Activated T-cell treated with anti-CD3 and anti-CD28 coated beads, Interleukin-2, amount 50 U/mL, for 72 hours (primary cell): ENCODE measurements at regions not wholly inside any gene's neighbourhood (a gene's known extent, or its start where the extent isn't known, plus 50 kb on each side); places are given as distances from the start of the nearest gene placed in this dataset.
"Not testable (repeated sequence)": the region's sequence is repeated elsewhere in the genome, so short reads cannot be mapped to it uniquely, and the experiment has no call there.

Source experiments
- ATAC-seq, 2 donors: fragments of 150-1000 bp; cut with Tn5 transposase; replicated peaks in 1 of 2; 2 replicates each; pipeline ENCODE4 v1.10.0; 2021; ENCODE audit warnings: moderate library complexity in 2 of 2, mild to moderate bottlenecking in 1 of 2
- DNase-seq, 2 donors: peaks; one replicate each; pipeline ENCODE4 v3.0.0; 2021 to 2022; ENCODE audit warnings: mixed read lengths in 1 of 2
- H3K27ac Mint-ChIP-seq: one replicate; pipeline ENCODE4 v1.8.0; 2022; ENCODE audit warnings: mild to moderate bottlenecking, moderate library complexity, mixed read lengths
- H3K27me3 Mint-ChIP-seq: one replicate; pipeline ENCODE4 v1.8.0; 2022; ENCODE audit warnings: low read depth, mixed read lengths
- H3K36me3 Mint-ChIP-seq, 2 donors: one replicate each; pipeline ENCODE4 v1.8.0; 2022; ENCODE audit warnings: mixed read lengths in 2 of 2, mild to moderate bottlenecking in 1 of 2; ENCODE audit not compliant: insufficient read depth in 2 of 2
- H3K4me1 Mint-ChIP-seq: one replicate; pipeline ENCODE4 v1.8.0; 2022; ENCODE audit warnings: low read depth, mixed read lengths
- H3K4me3 Mint-ChIP-seq, 2 donors: one replicate each; pipeline ENCODE4 v1.8.0; 2022; ENCODE audit warnings: mild to moderate bottlenecking in 2 of 2, mixed read lengths in 2 of 2, moderate library complexity in 2 of 2
- H3K9me3 Mint-ChIP-seq, 2 donors: one replicate each; pipeline ENCODE4 v1.8.0; 2022; ENCODE audit warnings: mixed read lengths in 2 of 2

DNA sequence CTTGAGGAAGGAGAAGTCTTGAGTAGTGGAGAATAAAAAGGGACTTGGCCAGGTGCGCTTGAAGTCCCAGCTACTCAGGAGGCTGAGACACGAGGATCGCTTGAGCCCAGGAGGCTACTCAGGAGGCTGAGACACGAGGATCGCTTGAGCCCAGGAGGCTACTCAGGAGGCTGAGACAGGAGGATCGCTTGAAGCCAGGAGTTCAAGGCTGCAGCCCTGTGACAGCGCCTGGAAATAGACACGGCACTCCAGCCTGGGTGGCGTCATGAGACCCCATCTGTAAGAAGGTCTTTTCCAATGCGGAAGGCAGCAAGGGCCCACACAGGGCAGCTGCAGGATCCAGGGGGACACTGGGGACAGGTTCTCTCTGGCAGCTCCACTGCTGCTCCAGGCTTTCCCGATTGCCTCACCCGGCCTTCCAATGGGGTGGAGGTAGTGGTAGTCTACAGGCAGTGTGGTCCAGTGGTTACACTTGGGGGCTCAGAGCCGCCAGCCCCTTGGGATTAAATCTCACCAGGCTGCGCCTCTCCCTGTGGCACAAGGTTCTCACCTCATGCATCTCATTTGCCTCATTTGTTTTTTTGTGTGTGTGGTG lies 143.4 kb downstream of the SEC14L1 start:
- DNase-seq (no peak), ATAC-seq (no peak)
- Mint-ChIP-seq H3K4me1 (peaks cover 23% of the 10 kb centered on the region), H3K27ac (no peak overlapping the region), H3K4me3 (no peak overlapping the region), H3K27me3 (peaks cover 24% of the 10 kb centered on the region), H3K36me3 (no peaks in the 10 kb centered on the region), H3K9me3 (no peaks in the 10 kb centered on the region)

DNA sequence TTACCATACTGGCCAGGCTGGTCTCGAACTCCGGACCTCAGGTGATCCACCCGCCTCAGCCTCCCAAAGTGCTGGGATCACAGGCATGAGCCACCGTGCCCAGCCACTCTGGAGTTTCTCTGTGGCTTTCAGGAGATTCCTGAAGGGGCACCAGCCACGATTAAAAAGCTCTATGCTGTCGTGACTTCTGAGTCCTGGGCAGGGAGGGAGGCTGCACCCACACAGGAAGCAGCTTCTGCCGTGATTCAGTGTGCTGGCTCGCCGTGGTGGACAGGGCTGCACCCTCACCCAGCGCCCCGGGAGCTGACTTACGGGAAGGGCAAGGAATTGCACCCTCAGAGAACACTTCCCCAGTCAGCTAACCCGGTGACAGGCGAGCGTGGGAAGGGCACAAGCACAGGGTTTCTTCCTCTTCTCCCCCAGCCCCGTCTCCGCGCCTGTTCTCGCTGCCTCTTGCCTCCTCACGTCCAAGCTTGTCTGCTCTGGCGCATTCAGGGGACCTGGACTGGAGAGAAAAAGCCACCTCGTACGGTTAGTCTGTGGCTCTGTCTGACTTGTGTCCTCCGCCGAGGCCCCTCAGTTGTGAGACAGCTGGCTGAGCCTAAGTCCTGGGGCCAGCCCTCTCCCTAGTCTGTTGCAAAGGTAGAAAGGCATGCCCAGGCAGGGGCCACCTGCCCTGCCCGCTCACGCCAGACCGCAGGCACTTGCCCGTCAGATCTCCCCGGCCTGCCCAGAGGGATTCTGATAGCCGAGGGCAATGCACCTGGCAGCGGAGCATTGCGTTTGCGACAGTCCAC lies 145.0 kb downstream of the SEC14L1 start:
- Mint-ChIP-seq H3K4me3 (no peak overlapping the region), H3K36me3 (no peaks in the 10 kb centered on the region), H3K27me3 (peaks cover 14% of the 10 kb centered on the region), H3K9me3 (no peaks in the 10 kb centered on the region), H3K4me1 (peaks cover 19% of the 10 kb centered on the region), H3K27ac (no peak overlapping the region)
- ATAC-seq (no peak), DNase-seq (no peak)

DNA sequence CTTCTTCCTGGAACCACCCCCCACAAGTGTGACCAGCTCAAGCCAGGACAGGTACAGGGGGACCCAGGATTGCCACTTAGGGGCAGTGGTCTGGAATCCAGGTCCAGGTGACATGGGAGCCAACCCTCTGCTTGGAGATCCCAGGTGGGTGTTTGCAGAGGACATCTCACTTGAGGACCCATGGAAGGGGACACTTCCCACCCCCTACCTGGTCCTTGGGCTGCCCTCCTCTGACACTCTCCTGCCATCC lies 145.5 kb downstream of the SEC14L1 start:
- Mint-ChIP-seq H3K4me1 (peaks cover 19% of the 10 kb centered on the region), H3K4me3 (no peak overlapping the region), H3K9me3 (no peaks in the 10 kb centered on the region), H3K27ac (no peak overlapping the region), H3K36me3 (no peaks in the 10 kb centered on the region), H3K27me3 (peaks cover 14% of the 10 kb centered on the region)
- DNase-seq (no peak), ATAC-seq (no peak)

DNA sequence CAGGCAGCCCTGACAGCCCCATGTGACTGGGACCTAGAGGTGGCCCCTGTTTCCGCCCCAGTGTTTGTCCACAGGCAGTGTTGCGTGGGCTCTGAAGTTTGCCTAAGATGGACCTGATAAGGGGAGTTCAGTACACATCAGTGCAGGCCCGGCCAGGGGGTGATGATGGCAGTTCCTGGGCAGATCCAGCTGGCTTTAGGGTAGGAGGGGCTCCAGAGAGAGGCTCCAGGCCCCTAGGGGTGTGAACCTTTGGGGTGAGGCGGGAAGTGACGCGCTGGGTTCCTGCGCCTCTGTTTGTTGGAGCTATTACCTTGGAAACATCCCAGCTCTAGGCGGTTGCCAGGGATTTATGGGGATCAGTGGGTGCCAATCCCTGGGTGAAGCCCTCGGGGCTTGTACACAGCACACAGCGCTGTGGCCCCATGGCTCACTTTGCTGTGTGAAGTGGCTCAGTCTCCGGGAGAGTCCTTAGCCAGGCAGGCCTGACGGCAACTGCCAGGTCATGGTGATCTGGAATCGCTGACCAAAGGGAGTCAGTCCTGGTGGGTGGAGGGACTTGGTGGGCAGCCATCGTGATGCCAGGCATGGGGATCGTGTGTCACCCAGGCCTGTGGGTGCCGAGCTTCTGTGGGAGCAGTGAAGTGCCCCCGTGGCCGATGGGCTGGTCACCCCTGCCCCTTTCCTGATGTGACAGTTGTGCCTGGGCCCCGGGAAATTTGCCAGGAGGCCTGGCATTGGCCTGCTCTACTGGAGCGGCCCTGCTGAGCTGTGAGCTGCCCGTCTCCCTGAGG lies 146.1 kb downstream of the SEC14L1 start:
- no peaks in the 10 kb centered on the region for H3K36me3 Mint-ChIP-seq
- H3K27me3 Mint-ChIP-seq = peaks cover 11% of the 10 kb centered on the region
- ATAC-seq (no peak), DNase-seq (no peak)
- H3K4me1 Mint-ChIP-seq = peaks cover 16% of the 10 kb centered on the region
- no peak overlapping the region for H3K4me3 Mint-ChIP-seq
- no peak overlapping the region for H3K27ac Mint-ChIP-seq
- no peaks in the 10 kb centered on the region for H3K9me3 Mint-ChIP-seq

DNA sequence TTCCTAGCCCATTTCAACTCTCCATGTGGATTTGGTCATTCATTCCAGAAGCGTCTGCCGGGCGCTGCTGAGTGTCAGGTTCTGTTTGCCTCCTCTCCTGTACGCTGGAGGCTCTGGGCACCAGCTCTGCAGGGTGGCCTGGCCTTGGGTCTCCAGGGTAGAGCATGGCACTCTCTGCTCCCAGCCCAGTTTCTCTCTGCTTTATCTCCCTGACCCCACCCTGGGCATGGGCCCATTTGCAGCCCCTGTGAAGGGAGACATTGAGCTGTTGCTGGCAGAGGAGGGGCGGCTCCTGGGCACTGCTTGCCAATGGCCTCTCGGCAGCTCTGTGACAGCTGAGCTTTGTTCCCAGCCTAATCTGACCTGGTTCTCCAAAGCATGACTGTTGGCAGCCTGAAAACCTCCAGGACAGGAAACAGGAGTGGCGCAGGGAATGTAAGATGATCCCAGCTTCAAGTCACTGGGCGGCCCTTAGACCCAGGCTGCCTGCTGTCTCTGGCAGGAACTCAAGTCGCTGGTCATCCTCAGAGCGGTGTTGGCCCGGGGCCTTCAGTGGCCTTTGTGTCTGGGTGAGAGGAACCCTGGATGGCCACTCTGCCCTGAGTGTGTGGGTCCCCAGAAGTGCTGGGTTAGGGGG lies 146.8 kb downstream of the SEC14L1 start:
- ATAC-seq (no peak), DNase-seq (no peak)
- no peaks in the 10 kb centered on the region for H3K9me3 Mint-ChIP-seq
- peaks cover 4% of the 10 kb centered on the region for H3K27me3 Mint-ChIP-seq
- H3K36me3 Mint-ChIP-seq = no peaks in the 10 kb centered on the region
- H3K27ac Mint-ChIP-seq = no peak overlapping the region
- no peak overlapping the region for H3K4me3 Mint-ChIP-seq
- peaks cover 9% of the 10 kb centered on the region for H3K4me1 Mint-ChIP-seq

DNA sequence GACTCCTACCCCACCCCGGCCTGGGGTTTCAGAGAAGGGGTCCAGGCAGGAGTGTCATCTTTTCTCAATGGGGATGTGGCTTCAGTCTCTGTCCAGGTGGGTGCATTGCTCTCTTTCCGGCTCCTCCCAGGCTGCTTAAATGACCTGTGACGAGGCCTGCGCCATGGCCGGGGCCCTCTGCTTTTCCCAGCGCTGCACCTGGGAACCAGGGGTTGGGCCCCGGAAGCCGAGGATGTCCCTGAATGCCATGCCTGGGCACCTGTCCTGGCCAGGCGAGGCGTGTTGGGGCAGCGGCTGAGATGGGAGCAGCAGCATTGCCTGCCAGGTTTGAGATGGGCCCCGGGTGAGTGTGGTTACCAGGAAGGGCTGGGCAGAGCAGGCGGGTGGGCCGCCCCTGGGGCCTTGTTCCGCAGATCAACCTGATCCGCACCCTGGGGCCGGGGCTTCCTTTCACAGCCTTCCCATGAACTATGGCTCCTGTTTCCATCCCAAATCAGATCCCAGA lies 147.4 kb downstream of the SEC14L1 start:
- Mint-ChIP-seq H3K9me3 (no peaks in the 10 kb centered on the region), H3K36me3 (no peaks in the 10 kb centered on the region), H3K4me1 (peaks cover 6% of the 10 kb centered on the region), H3K4me3 (peak overlapping the region in 1 of 2 donors; percentile 12), H3K27me3 (peaks cover 4% of the 10 kb centered on the region), H3K27ac (no peak overlapping the region)
- DNase-seq = no peak
- no peak for ATAC-seq

DNA sequence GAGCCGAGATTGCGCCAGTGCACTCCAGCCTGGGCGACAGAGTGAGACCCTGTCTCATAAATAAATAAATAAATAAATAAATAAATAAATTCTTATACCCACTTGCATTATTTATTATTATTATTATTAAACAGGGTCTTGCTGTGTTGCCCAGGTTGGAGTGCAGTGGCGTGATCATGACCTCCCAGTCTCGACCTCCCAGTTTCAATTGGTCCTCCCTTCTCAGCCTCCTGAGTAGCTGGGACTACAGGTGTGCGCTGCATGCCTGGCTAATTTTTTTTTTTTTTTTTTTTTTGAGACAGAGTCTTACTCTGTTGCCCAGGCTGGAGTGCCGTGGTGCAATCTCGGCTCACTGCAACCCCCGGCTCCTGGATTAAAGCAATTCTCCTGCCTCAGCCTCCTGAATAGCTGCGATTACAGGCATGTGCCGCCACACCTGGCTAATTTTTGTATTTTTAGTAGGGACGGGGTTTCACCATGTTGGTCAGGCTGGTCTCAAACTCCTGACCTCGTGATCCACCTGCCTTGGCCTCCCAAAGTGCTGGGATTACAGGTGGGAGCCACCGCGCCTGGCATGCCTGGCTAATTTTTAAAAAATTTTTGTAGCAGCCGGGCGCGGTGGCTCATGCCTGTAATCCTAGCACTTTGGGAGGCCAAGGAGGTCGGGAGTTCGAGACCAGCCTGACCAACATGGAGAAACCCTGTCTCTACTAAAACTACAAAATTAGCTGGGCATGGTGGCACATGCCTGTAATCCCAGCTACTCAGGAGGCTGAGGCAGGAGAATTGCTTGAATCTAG lies 150.2 kb downstream of the SEC14L1 start:
- not testable (repeated sequence) for ATAC-seq, H3K9me3 Mint-ChIP-seq, DNase-seq, H3K27ac Mint-ChIP-seq, H3K4me1 Mint-ChIP-seq, H3K27me3 Mint-ChIP-seq, H3K36me3 Mint-ChIP-seq, H3K4me3 Mint-ChIP-seq

DNA sequence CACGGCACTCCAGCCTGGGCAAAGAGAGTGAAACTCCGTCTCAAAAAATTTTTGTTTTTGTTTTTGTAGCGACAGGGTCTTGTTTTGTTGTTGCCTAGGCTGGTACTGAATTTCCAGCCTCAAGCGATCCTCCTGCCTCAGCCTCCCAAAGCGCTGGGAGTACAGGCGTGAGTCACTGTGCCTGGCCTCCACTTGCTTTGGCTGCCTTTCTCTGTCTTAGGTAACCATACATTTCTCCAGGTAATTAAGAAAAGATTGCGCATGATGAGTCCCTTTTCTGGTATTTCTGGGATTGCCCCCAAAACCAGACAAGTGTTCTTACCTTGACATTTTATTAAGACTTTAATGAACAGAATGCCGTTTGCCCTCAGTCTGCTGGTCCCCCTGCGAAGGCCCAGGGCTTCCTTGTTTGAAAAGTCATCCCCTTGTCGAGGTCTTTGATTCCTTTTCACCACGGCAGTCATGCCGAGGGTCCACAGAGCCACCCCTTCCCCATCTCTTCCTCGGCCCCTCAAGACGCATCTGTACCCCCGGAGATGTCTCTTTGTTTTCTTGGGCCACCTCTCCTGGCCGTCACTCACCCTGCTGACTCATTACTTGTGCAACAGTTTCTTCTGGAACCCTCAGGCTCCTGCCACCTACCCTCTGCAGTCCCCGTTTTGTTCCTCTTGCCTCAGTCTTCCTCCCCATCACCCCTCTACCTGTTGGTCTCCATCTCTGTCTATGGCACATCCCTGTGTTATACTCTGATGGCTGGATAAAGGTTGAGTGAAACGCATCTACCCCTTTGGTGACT lies 151.0 kb downstream of the SEC14L1 start:
- no peak overlapping the region for H3K27ac Mint-ChIP-seq
- no peaks in the 10 kb centered on the region for H3K9me3 Mint-ChIP-seq
- H3K4me3 Mint-ChIP-seq = no peak overlapping the region
- H3K27me3 Mint-ChIP-seq = no peaks in the 10 kb centered on the region
- no peaks in the 10 kb centered on the region for H3K36me3 Mint-ChIP-seq
- H3K4me1 Mint-ChIP-seq = no peaks in the 10 kb centered on the region
- no peak for DNase-seq
- ATAC-seq = no peak

DNA sequence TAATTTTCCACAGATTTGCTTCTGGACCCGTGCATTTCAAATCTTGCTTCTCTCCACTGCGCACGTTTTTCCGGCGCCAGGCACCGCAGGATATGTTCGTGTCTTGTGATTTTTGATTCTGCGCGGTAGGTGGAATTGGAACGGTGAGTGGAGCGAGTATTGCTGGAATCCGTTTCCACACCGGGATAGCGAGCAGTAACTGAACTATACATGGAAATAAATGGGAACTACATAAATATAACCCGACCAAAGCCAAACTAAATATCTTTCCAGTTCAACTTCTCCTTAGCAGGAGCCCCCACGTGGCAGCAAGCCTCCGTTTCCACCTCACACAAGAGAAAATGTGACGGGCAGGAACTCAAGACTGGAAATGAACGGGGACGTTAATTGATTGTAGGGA lies 154.0 kb downstream of the SEC14L1 start:
- Mint-ChIP-seq H3K4me1 (peaks cover 6% of the 10 kb centered on the region), H3K9me3 (no peaks in the 10 kb centered on the region), H3K27ac (no peak overlapping the region), H3K36me3 (no peaks in the 10 kb centered on the region), H3K27me3 (no peaks in the 10 kb centered on the region), H3K4me3 (no peak overlapping the region)
- ATAC-seq = no peak
- no peak for DNase-seq

DNA sequence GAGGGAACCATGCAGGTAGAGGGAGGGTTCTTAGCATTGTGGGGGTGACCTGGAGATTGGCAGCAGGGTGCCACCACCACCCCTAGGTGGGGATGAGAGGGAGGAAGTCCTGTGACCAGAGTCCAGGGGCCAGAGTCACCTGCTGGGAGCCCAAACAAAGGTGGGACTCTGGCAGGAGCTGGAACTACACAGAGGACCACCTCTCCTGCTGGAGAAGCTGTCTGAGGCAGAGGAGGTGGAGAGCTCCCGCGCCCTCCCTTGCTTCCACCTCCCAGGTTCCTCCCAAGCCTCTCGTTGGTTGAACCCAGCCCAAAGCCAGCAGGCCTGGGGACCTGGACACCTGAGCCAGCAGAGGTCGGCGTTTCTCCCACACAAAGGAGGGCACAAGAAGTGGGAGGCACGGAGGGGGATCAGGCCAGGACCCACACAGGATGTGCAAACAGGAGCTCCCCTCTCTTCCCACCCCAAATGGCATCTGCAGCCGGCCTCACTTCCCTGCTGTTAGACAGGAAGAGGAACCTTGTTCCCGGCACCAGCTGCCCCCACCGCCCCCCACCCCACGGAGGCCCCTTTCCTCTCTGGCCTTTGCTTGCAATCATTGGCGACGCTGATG lies 154.6 kb downstream of the SEC14L1 start:
- Mint-ChIP-seq H3K4me1 (peaks cover 6% of the 10 kb centered on the region), H3K9me3 (no peaks in the 10 kb centered on the region), H3K4me3 (no peak overlapping the region), H3K27ac (no peak overlapping the region), H3K36me3 (no peaks in the 10 kb centered on the region), H3K27me3 (no peaks in the 10 kb centered on the region)
- ATAC-seq = no peak
- DNase-seq = no peak

DNA sequence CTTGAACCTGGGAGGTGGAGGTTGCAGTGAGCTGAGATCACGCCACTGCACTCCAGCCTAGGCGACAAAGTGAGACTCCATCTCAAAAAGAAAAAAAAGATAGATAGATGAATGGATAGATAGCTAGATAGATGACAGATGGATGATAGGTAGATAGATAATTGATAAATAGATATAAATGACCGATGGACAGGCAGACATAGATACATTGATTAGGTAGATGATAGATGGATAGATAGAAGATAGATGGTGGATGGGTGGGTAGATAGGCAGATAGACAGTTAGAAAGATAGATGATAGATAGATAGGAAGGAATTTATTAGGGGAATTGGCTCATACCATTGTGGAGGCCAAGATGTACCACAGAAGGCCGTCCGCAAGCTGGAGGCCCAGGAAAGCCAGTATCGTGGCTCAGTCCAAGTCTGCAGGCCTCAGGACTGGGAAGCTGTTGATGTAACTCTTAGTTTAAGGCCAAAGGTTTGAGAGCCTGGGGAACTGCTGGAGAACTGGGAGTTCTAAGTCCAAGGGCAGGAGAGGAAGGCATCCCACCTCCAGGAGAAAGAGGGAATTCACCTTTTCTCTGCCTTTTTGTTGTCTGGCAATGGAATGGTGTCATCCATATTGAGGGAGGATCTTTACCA lies 156.1 kb downstream of the SEC14L1 start:
- Mint-ChIP-seq H3K4me1 (peaks cover 6% of the 10 kb centered on the region), H3K4me3 (no peak overlapping the region), H3K27ac (no peak overlapping the region), H3K36me3 (no peaks in the 10 kb centered on the region), H3K27me3 (no peaks in the 10 kb centered on the region), H3K9me3 (no peaks in the 10 kb centered on the region)
- no peak for ATAC-seq
- no peak for DNase-seq
